SK-N-SH (cell line): ENCODE measurements at regions not wholly inside any gene's neighbourhood (a gene's known extent, or its start where the extent isn't known, plus 50 kb on each side); places are given as distances from the start of the nearest gene placed in this dataset.

Source experiments
- NFIC ChIP-seq: IDR thresholded peaks from 2 replicates; pipeline ENCODE4 v1.4.0; 2012; ENCODE audit warnings: borderline replicate concordance
- POLR2AphosphoS5 ChIP-seq: IDR thresholded peaks from 2 replicates; pipeline ENCODE4 v1.6.1; 2012; ENCODE audit warnings: low read depth, low read length
- SIN3A ChIP-seq: IDR thresholded peaks from 2 replicates; pipeline ENCODE4 v1.6.1; 2012; ENCODE audit warnings: low read depth, mild to moderate bottlenecking, low read length, moderate library complexity, borderline replicate concordance
- TCF12 ChIP-seq: IDR thresholded peaks from 2 replicates; pipeline ENCODE4 v1.4.0; 2012
- TF ChIP-seq, protein P1 (sequence below): fragments of 200-600 bp; sonication (generic); IDR thresholded peaks from 2 replicates; pipeline ENCODE4 v1.6.1; 2017; ENCODE audit warnings: antibody characterized with exemption, mild to moderate bottlenecking, moderate library complexity
- TF ChIP-seq, protein P2 (sequence below): IDR thresholded peaks from 2 replicates; pipeline ENCODE4 v1.6.1; 2012; ENCODE audit warnings: mild to moderate bottlenecking, low read depth, low read length, moderate library complexity

DNA sequence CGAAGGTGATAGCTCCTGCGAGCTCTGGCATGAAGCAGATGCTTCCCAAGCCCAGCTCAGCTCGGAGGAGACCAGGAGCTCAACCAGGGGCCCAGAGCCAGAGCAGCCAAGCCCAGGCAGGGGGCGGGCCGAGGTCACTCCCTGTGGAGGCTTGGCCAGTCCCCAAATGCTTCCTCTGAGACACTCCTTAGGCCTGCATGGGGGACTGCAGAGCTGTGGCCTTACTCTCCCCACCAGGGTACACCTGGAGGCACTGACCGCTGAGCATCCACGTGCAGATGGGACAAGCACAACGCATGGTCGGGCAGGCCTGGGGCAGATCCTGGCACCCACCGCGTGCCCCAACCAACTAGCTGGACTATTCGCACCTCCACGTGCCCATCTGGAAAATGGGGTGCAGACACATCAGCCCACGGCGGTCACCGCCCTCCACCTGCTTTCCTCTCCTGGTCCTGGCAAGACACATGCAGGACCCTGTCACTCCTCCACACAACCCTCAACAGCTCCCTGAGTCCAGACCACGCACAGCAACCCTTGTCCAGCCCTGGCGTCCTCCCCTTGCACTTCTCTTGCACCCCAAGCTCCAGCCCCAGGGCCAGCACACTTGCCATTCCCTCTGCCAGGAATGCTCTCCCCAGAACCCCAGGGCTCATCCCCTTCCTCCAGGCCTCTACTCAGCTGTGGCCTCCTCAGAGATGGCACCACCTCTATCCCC lies 164.7 kb upstream of the IQSEC1 start:
- TF ChIP-seq, protein P1, sequence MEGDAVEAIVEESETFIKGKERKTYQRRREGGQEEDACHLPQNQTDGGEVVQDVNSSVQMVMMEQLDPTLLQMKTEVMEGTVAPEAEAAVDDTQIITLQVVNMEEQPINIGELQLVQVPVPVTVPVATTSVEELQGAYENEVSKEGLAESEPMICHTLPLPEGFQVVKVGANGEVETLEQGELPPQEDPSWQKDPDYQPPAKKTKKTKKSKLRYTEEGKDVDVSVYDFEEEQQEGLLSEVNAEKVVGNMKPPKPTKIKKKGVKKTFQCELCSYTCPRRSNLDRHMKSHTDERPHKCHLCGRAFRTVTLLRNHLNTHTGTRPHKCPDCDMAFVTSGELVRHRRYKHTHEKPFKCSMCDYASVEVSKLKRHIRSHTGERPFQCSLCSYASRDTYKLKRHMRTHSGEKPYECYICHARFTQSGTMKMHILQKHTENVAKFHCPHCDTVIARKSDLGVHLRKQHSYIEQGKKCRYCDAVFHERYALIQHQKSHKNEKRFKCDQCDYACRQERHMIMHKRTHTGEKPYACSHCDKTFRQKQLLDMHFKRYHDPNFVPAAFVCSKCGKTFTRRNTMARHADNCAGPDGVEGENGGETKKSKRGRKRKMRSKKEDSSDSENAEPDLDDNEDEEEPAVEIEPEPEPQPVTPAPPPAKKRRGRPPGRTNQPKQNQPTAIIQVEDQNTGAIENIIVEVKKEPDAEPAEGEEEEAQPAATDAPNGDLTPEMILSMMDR, result no peak
- TF ChIP-seq POLR2AphosphoS5 (no peak), TCF12 (no peak), NFIC (no peak), SIN3A (no peak)
- TF ChIP-seq, protein P2, sequence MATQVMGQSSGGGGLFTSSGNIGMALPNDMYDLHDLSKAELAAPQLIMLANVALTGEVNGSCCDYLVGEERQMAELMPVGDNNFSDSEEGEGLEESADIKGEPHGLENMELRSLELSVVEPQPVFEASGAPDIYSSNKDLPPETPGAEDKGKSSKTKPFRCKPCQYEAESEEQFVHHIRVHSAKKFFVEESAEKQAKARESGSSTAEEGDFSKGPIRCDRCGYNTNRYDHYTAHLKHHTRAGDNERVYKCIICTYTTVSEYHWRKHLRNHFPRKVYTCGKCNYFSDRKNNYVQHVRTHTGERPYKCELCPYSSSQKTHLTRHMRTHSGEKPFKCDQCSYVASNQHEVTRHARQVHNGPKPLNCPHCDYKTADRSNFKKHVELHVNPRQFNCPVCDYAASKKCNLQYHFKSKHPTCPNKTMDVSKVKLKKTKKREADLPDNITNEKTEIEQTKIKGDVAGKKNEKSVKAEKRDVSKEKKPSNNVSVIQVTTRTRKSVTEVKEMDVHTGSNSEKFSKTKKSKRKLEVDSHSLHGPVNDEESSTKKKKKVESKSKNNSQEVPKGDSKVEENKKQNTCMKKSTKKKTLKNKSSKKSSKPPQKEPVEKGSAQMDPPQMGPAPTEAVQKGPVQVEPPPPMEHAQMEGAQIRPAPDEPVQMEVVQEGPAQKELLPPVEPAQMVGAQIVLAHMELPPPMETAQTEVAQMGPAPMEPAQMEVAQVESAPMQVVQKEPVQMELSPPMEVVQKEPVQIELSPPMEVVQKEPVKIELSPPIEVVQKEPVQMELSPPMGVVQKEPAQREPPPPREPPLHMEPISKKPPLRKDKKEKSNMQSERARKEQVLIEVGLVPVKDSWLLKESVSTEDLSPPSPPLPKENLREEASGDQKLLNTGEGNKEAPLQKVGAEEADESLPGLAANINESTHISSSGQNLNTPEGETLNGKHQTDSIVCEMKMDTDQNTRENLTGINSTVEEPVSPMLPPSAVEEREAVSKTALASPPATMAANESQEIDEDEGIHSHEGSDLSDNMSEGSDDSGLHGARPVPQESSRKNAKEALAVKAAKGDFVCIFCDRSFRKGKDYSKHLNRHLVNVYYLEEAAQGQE, result no peak
